ENCODE measurements at regions not wholly inside any gene's neighbourhood (a gene's known extent, or its start where the extent isn't known, plus 50 kb on each side); places are given as distances from the start of the nearest gene placed in this dataset.

DNA sequence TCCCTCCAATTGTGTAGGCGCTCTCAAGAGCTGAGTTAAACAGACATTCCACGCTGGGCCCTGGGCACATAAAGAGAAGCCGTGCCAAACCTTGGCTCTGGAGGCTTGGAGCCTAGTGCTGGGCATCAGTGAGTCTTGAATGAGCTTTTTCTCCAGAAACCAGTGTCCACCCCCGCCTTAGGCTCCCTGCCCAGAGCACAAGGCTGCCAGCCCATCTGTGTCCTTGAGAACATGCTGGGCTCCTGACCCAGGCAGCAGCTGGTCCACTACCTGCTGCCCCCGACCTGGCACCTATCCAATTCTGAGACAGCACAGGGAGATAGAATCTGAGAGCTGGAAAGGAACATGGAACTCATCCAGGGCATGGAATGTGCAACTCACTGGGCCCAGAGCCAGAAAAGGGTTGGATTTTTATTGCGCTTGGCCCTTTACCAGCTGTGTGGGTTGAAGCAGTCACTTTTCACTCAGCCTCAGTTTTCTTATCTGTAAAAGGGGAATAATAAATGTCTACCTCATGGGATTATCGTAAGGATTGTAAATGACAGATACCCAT, 92.4 kb upstream of the CPLX2 start:
- TF ChIP-seq, protein P1, sequence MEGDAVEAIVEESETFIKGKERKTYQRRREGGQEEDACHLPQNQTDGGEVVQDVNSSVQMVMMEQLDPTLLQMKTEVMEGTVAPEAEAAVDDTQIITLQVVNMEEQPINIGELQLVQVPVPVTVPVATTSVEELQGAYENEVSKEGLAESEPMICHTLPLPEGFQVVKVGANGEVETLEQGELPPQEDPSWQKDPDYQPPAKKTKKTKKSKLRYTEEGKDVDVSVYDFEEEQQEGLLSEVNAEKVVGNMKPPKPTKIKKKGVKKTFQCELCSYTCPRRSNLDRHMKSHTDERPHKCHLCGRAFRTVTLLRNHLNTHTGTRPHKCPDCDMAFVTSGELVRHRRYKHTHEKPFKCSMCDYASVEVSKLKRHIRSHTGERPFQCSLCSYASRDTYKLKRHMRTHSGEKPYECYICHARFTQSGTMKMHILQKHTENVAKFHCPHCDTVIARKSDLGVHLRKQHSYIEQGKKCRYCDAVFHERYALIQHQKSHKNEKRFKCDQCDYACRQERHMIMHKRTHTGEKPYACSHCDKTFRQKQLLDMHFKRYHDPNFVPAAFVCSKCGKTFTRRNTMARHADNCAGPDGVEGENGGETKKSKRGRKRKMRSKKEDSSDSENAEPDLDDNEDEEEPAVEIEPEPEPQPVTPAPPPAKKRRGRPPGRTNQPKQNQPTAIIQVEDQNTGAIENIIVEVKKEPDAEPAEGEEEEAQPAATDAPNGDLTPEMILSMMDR (IDR thresholded peaks at IDR 0.05), result no peak
- no peak for TF ChIP-seq POLR2A (IDR thresholded peaks at IDR 0.05)
